Ishikawa (cell line): ENCODE measurements at regions not wholly inside any gene's neighbourhood (a gene's known extent, or its start where the extent isn't known, plus 50 kb on each side); places are given as distances from the start of the nearest gene placed in this dataset.

Experiments used
- CEBPB ChIP-seq: IDR thresholded peaks from 2 replicates; pipeline ENCODE4 v1.6.1; 2012
- CREB1 ChIP-seq: IDR thresholded peaks from 2 replicates; pipeline ENCODE4 v1.6.1; 2012; ENCODE audit warnings: low read depth
- EGR1 ChIP-seq: IDR thresholded peaks from 2 replicates; pipeline ENCODE4 v1.6.1; 2012
- EP300 ChIP-seq: IDR thresholded peaks from 2 replicates; pipeline ENCODE4 v1.6.1; 2012; ENCODE audit warnings: borderline replicate concordance
- FOXM1 ChIP-seq: IDR thresholded peaks from 2 replicates; pipeline ENCODE4 v1.6.1; 2012; ENCODE audit warnings: low read depth, borderline replicate concordance
- MAX ChIP-seq: IDR thresholded peaks from 2 replicates; pipeline ENCODE4 v1.6.1; 2012
- NFIC ChIP-seq: IDR thresholded peaks from 2 replicates; pipeline ENCODE4 v1.6.1; 2012
- RAD21 ChIP-seq: IDR thresholded peaks from 2 replicates; pipeline ENCODE4 v1.6.1; 2012; ENCODE audit warnings: low read depth
- REST ChIP-seq: IDR thresholded peaks from 2 replicates; pipeline ENCODE4 v1.6.1; 2012; ENCODE audit warnings: low read depth, mild to moderate bottlenecking
- TAF1 ChIP-seq: IDR thresholded peaks from 2 replicates; pipeline ENCODE4 v1.6.1; 2012; ENCODE audit warnings: low read depth, mild to moderate bottlenecking
- TCF12 ChIP-seq: IDR thresholded peaks from 2 replicates; pipeline ENCODE4 v1.6.1; 2012; ENCODE audit warnings: low read depth
- TEAD4 ChIP-seq: IDR thresholded peaks from 2 replicates; pipeline ENCODE4 v1.6.1; 2012
- USF1 ChIP-seq: IDR thresholded peaks from 2 replicates; pipeline ENCODE4 v1.6.1; 2012
- YY1 ChIP-seq: IDR thresholded peaks from 2 replicates; pipeline ENCODE4 v1.6.1; 2012; ENCODE audit warnings: low read depth
- ZBTB7A ChIP-seq: IDR thresholded peaks from 2 replicates; pipeline ENCODE4 v1.6.1; 2012; ENCODE audit warnings: low read depth

GRCh38 chr12:66823857-66824570 lies 145.1 kb upstream of the GRIP1 start:
- no peak for TF ChIP-seq REST
- no peak for TF ChIP-seq YY1
- TF ChIP-seq FOXM1 = no peak
- no peak for TF ChIP-seq USF1

- TF ChIP-seq NFIC (no peak), ZBTB7A (no peak), YY1 (no peak), EP300 (no peak), CEBPB (no peak), TCF12 (no peak), FOXM1 (no peak), TAF1 (no peak), USF1 (no peak), REST (no peak), MAX (no peak), TEAD4 (no peak), RAD21 (no peak), EGR1 (no peak)
Observed at GRCh38 chr12:66829660-66830325, 150.9 kb upstream of the GRIP1 start.

GRCh38 chr12:66831495-66831894 lies 152.6 kb upstream of the GRIP1 start:
- TF ChIP-seq TCF12 (no peak), EGR1 (no peak), REST (no peak), FOXM1 (no peak), TEAD4 (no peak), EP300 (no peak), CEBPB (no peak), MAX (no peak), ZBTB7A (no peak), USF1 (no peak), CREB1 (no peak)

- TF ChIP-seq CREB1 (no peak), EP300 (no peak), USF1 (no peak), YY1 (no peak), REST (no peak), NFIC (no peak), TEAD4 (no peak), CEBPB (no peak), RAD21 (no peak), ZBTB7A (no peak), FOXM1 (no peak), TAF1 (no peak), MAX (no peak), EGR1 (no peak), TCF12 (no peak)
Observed at GRCh38 chr12:66832997-66833396, 154.1 kb upstream of the GRIP1 start.
